Testis (tissue), 2 donors: ENCODE measurements at regions not wholly inside any gene's neighbourhood (a gene's known extent, or its start where the extent isn't known, plus 50 kb on each side); places are given as distances from the start of the nearest gene placed in this dataset.

Source experiments
- DNase-seq: peaks from one replicate; pipeline ENCODE4 v3.0.0-alpha.2; 2019
- H3K27ac ChIP-seq, 2 donors: fragments of 200-600 bp; sonication (generic); one replicate each; pipeline ENCODE4 v1.5.1; 2019
- H3K27me3 ChIP-seq: fragments of 200-600 bp; sonication (generic); one replicate; pipeline ENCODE4 v1.5.1; 2019
- H3K36me3 ChIP-seq: fragments of 200-600 bp; sonication (generic); one replicate; pipeline ENCODE4 v1.5.1; 2017; ENCODE audit warnings: low read depth; ENCODE audit errors: missing control alignments
- H3K4me1 ChIP-seq: fragments of 200-600 bp; sonication (generic); one replicate; pipeline ENCODE4 v1.5.1; 2019
- H3K4me3 ChIP-seq, 2 donors: fragments of 200-600 bp; sonication (generic); one replicate each; pipeline ENCODE4 v1.5.1; 2017 to 2019
- H3K9me3 ChIP-seq: fragments of 200-600 bp; sonication (generic); one replicate; pipeline ENCODE4 v1.5.1; 2017
- CTCF ChIP-seq, 3 experiments: fragments of 450-650 bp in 2 of 3; fragments of 200-600 bp in 1 of 3; sonication (generic) in 1 of 3; IDR thresholded peaks; one replicate each; pipeline ENCODE4 v1.5.1; 2016 to 2019; ENCODE audit warnings: antibody characterized with exemption in 3 of 3, mild to moderate bottlenecking in 2 of 3, moderate library complexity in 1 of 3
- POLR2A ChIP-seq: fragments of 450-650 bp; IDR thresholded peaks from one replicate; pipeline ENCODE4 v1.6.1; 2017; ENCODE audit warnings: antibody characterized with exemption, mild to moderate bottlenecking, moderate library complexity
- WGBS, 2 donors: methylation state at CpG; one replicate each; pipeline ENCODE4 v1.1.5; 2018; 5-methylcytosine and 5-hydroxymethylcytosine counted together
- intact Hi-C: fragments of 100-400 bp; cut with DNase I; formaldehyde crosslinking; loops from one replicate; pipeline ENCODE4 v1.15.1; 2023; ENCODE audit warnings: low total_unique reads

GRCh38 chr1:187645651-187646050 lies 816.9 kb downstream of the PLA2G4A start:
- no peak for DNase-seq
- intact Hi-C loops, result no loop called here
- no peaks in the 10 kb centered on the region for H3K27me3 ChIP-seq
- 57 to 77% methylated on average over 2 of the region's 2 CpGs for WGBS, 2 donors
- H3K4me3 ChIP-seq, result no peak overlapping the region
- no peak overlapping the region for H3K27ac ChIP-seq
- TF ChIP-seq POLR2A (no peak), CTCF (IDR thresholded peaks at IDR 0.05) (no peak)
- no peaks in the 10 kb centered on the region for H3K4me1 ChIP-seq
- no peaks in the 10 kb centered on the region for H3K9me3 ChIP-seq
- no peaks in the 10 kb centered on the region for H3K36me3 ChIP-seq

GRCh38 chr1:187646536-187647107 lies 817.9 kb downstream of the PLA2G4A start:
- 75 to 79% methylated on average over 4 of the region's 4 CpGs for WGBS, 2 donors

GRCh38 chr1:187648091-187648490 lies 819.3 kb downstream of the PLA2G4A start:
- intact Hi-C loops, result no loop called here
- no peak for DNase-seq
- H3K9me3 ChIP-seq, result no peaks in the 10 kb centered on the region
- H3K4me1 ChIP-seq, result no peaks in the 10 kb centered on the region
- H3K27ac ChIP-seq, result no peak overlapping the region
- TF ChIP-seq POLR2A, result no peak
- TF ChIP-seq CTCF (IDR thresholded peaks at IDR 0.05), result no peak
- H3K27me3 ChIP-seq, result no peaks in the 10 kb centered on the region
- no peak overlapping the region for H3K4me3 ChIP-seq
- H3K36me3 ChIP-seq, result no peaks in the 10 kb centered on the region
- WGBS, 2 donors, result 61 to 65% methylated on average over 2 of the region's 2 CpGs

More at GRCh38 chr1:187646536-187647107, 817.9 kb downstream of the PLA2G4A start:
- no peaks in the 10 kb centered on the region for H3K27me3 ChIP-seq
- H3K4me3 ChIP-seq, result no peak overlapping the region
- intact Hi-C loops, result no loop called here
- H3K36me3 ChIP-seq, result no peaks in the 10 kb centered on the region
- no peaks in the 10 kb centered on the region for H3K4me1 ChIP-seq
- no peaks in the 10 kb centered on the region for H3K9me3 ChIP-seq
- H3K27ac ChIP-seq, result no peak overlapping the region
- no peak for TF ChIP-seq POLR2A
- no peak for DNase-seq

- intact Hi-C loops, result no loop called here
- no peak for DNase-seq
- no peak overlapping the region for H3K4me3 ChIP-seq
- H3K36me3 ChIP-seq, result no peaks in the 10 kb centered on the region
- no peaks in the 10 kb centered on the region for H3K27me3 ChIP-seq
- WGBS, 2 donors, result 87 to 88% methylated on average over 2 of the region's 2 CpGs
- H3K27ac ChIP-seq, result no peak overlapping the region
- H3K9me3 ChIP-seq, result no peaks in the 10 kb centered on the region
- TF ChIP-seq POLR2A, result no peak
- TF ChIP-seq CTCF (IDR thresholded peaks at IDR 0.05), result no peak
- H3K4me1 ChIP-seq, result no peaks in the 10 kb centered on the region
Measured at GRCh38 chr1:187654635-187655034, 825.9 kb downstream of the PLA2G4A start.

GRCh38 chr1:187655104-187655503 lies 826.4 kb downstream of the PLA2G4A start:
- Histone ChIP-seq H3K27me3 (no peaks in the 10 kb centered on the region), H3K36me3 (no peaks in the 10 kb centered on the region), H3K4me1 (no peaks in the 10 kb centered on the region), H3K9me3 (no peaks in the 10 kb centered on the region), H3K27ac (no peak overlapping the region), H3K4me3 (no peak overlapping the region)
- TF ChIP-seq POLR2A (no peak), CTCF (IDR thresholded peaks at IDR 0.05) (no peak)
- no peak for DNase-seq
- intact Hi-C loops, result no loop called here
